ENCODE measurements at regions not wholly inside any gene's neighbourhood (a gene's known extent, or its start where the extent isn't known, plus 50 kb on each side); places are given as distances from the start of the nearest gene placed in this dataset.

DNA sequence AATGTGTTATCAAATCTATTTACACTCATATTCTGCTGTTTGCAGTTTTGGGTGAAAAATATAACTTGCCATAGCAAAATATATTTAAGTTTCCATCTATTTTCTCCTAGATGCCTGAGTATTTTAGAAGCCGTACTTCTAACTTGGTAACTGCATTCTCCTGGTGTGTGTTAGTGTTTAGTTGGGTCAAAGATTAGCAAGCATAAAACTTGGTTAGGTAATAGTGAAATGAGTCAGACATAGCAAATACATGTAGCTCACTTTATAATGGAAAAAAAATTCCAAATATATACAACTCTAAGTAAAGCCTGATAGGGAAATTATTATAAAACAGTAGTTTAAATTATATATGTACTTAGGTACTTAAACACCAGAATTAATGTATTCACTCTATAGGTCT, 640.7 kb upstream of the ST8SIA4 start:
- TF ChIP-seq, protein P1, sequence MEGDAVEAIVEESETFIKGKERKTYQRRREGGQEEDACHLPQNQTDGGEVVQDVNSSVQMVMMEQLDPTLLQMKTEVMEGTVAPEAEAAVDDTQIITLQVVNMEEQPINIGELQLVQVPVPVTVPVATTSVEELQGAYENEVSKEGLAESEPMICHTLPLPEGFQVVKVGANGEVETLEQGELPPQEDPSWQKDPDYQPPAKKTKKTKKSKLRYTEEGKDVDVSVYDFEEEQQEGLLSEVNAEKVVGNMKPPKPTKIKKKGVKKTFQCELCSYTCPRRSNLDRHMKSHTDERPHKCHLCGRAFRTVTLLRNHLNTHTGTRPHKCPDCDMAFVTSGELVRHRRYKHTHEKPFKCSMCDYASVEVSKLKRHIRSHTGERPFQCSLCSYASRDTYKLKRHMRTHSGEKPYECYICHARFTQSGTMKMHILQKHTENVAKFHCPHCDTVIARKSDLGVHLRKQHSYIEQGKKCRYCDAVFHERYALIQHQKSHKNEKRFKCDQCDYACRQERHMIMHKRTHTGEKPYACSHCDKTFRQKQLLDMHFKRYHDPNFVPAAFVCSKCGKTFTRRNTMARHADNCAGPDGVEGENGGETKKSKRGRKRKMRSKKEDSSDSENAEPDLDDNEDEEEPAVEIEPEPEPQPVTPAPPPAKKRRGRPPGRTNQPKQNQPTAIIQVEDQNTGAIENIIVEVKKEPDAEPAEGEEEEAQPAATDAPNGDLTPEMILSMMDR (IDR thresholded peaks at IDR 0.05; ENCODE audit: low read depth, low read length), result no peak
- TF ChIP-seq EZH2phosphoT487 (IDR thresholded peaks at IDR 0.05; ENCODE audit: low read depth), result no peak

Measured in OCI-LY3 (cell line).